KG1 (cell line): ENCODE measurements at regions not wholly inside any gene's neighbourhood (a gene's known extent, or its start where the extent isn't known, plus 50 kb on each side); places are given as distances from the start of the nearest gene placed in this dataset.

Source experiments
- DNase-seq: peaks from one replicate; lab custom pipeline; 2025; lab: John Stamatoyannopoulos, UW

GRCh38 chr9:134276453-134277245, 49.6 kb upstream of the RXRA start:
- no peak for DNase-seq
